Coronary artery (tissue), 2 donors: ENCODE measurements at regions not wholly inside any gene's neighbourhood (a gene's known extent, or its start where the extent isn't known, plus 50 kb on each side); places are given as distances from the start of the nearest gene placed in this dataset.

ENCODE experiments used
- DNase-seq: peaks from one replicate; pipeline ENCODE4 v3.0.0-alpha.2; 2017; ENCODE audit warnings: low spot score
- H3K27ac ChIP-seq, 2 donors: fragments of 200-600 bp; sonication (generic); one replicate each; pipeline ENCODE4 v1.5.1; 2016 to 2019
- H3K4me3 ChIP-seq: fragments of 200-600 bp; sonication (generic); 2 replicates; pipeline ENCODE4 v1.5.1; 2016; ENCODE audit warnings: mild to moderate bottlenecking, moderate library complexity
- TF ChIP-seq, protein P1 (sequence below): fragments of 200-600 bp; sonication (generic); IDR thresholded peaks from one replicate; pipeline ENCODE4 v1.5.1; 2019; ENCODE audit warnings: antibody characterized with exemption

- TF ChIP-seq, protein P1, sequence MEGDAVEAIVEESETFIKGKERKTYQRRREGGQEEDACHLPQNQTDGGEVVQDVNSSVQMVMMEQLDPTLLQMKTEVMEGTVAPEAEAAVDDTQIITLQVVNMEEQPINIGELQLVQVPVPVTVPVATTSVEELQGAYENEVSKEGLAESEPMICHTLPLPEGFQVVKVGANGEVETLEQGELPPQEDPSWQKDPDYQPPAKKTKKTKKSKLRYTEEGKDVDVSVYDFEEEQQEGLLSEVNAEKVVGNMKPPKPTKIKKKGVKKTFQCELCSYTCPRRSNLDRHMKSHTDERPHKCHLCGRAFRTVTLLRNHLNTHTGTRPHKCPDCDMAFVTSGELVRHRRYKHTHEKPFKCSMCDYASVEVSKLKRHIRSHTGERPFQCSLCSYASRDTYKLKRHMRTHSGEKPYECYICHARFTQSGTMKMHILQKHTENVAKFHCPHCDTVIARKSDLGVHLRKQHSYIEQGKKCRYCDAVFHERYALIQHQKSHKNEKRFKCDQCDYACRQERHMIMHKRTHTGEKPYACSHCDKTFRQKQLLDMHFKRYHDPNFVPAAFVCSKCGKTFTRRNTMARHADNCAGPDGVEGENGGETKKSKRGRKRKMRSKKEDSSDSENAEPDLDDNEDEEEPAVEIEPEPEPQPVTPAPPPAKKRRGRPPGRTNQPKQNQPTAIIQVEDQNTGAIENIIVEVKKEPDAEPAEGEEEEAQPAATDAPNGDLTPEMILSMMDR = no peak
- H3K4me3 ChIP-seq = no peak overlapping the region
- DNase-seq = no peak
- no peak overlapping the region for H3K27ac ChIP-seq
Observed at GRCh38 chr11:97888641-97889040, 1132.1 kb upstream of the CNTN5 start.

DNA sequence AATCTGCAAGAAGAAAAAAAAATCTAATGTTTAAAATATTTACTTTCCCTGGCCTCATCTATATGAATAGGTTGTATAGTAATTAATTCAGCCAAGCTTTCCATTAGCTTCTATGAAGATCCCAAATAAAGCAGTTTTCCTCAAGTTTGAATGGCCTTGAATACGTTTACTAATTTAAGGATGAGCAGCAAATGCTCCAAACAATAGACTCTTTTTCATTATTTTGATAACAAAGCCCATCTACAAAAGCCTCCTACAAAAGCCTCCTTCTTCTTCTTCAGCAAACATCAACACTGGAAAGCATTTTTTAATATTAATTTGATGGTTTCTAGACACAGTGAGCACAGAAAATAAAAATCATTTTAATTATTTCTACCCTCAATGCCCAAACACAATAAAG is 1130.3 kb upstream of the CNTN5 start:
- Histone ChIP-seq H3K4me3 (no peak overlapping the region), H3K27ac (no peak overlapping the region)
- TF ChIP-seq, protein P1 = no peak
- no peak for DNase-seq

DNA sequence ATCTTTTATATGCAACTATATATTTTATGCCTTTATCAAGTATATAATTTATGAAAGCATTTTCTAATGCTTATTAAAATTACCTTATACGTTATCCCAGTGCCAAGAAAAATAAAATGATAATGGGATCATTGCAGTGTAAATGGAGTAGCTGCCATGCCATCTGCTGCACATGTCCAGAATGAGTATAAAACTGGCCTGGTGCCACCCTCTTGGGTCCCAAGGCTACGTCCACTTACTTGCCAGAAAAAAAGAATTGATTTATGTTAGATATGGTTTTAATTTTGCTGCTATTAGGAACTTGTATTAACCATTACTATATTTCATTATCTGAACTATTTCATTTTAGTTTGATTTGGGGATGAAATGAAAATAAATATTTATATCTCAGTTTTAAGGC is 1127.1 kb upstream of the CNTN5 start:
- H3K27ac ChIP-seq = no peak overlapping the region
- TF ChIP-seq, protein P1 = no peak
- DNase-seq = no peak
- H3K4me3 ChIP-seq = no peak overlapping the region

GRCh38 chr11:97894978-97895377 is 1125.8 kb upstream of the CNTN5 start:
- Histone ChIP-seq H3K27ac (no peak overlapping the region), H3K4me3 (no peak overlapping the region)
- no peak for DNase-seq
- TF ChIP-seq, protein P1 = no peak

DNA sequence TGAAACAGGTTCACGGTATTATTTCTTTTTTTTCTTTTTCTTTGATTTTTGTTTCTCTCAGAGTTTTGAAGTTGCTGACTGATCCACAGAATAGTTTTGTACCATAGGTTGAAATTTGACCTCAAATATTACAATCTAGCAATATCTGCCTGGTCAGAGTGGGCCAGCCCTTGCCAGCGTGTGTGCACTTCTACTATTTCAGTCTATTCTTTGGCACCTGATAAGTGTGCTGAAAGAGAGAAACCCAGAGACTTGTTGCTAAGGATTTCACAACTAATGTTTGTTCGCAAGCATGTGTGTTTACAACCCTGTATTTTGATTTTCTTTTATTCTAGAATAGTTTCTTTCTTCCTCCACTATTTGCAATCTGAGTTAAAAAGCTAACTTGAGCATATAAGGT is 1125.2 kb upstream of the CNTN5 start:
- TF ChIP-seq, protein P1 = no peak
- H3K4me3 ChIP-seq = no peak overlapping the region
- DNase-seq = no peak
- no peak overlapping the region for H3K27ac ChIP-seq

DNA sequence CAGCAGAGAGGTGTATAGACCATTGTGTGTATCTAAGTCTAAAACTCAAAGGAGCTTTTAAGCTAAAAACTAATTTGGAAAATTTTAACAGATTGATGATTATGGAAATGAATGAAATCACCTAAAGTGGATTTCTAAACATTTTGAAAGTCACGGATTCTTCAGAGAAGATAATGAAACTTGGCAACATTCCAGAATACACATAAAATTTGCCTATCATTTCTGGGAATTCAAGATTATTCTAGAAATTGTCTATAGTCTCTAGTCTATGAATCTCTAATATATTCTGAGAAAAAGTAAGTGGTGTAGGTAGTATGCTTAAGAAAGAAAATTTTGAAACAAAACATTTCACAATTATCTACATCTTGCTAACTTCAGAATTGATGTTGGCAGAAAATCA is 1117.9 kb upstream of the CNTN5 start:
- TF ChIP-seq, protein P1 = no peak
- H3K27ac ChIP-seq = no peak overlapping the region
- H3K4me3 ChIP-seq = no peak overlapping the region
- no peak for DNase-seq

GRCh38 chr11:97905101-97905500 is 1115.6 kb upstream of the CNTN5 start:
- Histone ChIP-seq H3K4me3 (no peak overlapping the region), H3K27ac (no peak overlapping the region)
- TF ChIP-seq, protein P1 = no peak
- DNase-seq = no peak
